ENCODE measurements at regions not wholly inside any gene's neighbourhood (a gene's known extent, or its start where the extent isn't known, plus 50 kb on each side); places are given as distances from the start of the nearest gene placed in this dataset.
A peak's percentile ranks its signal among the peaks of the same experiment; 100 is the strongest.
"Not testable (repeated sequence)": the region's sequence is repeated elsewhere in the genome, so short reads cannot be mapped to it uniquely, and the experiment has no call there.

DNA sequence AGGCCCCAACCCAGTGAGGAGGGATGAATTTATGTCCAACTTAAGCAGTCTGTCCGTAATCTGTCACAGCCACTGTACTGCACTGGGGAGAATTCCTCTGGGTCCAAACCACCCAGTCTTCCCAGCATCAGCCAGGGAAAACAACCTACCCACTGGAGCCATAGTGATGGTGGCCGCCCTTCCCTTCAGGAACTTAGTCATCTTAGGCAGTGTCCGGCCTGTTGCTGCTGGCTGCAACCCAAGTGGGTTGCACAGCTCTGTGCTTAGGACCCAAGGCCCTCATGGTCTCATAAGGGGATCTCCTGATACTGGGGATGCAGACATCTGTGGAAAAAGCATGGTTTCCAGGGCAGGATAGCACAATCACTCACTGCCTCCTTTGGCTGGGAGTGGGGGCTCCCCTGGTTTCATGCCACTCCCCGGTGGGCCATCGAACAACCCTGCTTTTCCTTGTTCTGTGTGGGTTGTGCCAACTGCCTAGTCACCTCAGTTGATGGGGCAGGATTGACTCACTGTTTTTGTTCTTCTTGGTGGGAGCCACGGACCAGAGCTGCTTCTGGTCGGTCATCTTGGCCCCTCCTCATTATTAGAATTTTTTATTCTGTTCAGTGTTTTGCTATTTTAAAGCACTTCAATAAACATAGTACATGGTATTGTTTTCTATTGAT lies 591.9 kb downstream of the DOK5 start:
- DNase-seq (ENCODE audit: low spot score): no peak

DNA sequence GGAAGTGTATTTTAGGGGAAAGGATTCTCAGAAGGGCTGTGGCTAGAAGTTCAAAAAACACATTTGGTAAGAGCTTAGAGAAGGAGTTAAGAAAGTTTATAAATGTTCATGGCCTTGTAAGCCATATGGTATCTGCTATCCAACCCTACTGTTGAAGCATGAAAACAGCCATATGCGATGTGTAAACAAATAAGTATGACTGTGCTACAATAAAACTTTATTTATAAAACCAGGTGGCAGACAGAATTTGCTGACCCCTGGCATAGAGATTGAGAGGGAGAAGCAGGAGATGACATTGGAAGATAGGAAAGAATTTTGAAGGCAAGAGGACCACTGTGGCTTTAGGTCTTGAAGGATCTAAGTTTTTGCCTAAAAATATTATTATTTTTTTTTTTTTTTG lies 583.5 kb downstream of the DOK5 start:
- DNase-seq (ENCODE audit: low spot score): no peak

DNA sequence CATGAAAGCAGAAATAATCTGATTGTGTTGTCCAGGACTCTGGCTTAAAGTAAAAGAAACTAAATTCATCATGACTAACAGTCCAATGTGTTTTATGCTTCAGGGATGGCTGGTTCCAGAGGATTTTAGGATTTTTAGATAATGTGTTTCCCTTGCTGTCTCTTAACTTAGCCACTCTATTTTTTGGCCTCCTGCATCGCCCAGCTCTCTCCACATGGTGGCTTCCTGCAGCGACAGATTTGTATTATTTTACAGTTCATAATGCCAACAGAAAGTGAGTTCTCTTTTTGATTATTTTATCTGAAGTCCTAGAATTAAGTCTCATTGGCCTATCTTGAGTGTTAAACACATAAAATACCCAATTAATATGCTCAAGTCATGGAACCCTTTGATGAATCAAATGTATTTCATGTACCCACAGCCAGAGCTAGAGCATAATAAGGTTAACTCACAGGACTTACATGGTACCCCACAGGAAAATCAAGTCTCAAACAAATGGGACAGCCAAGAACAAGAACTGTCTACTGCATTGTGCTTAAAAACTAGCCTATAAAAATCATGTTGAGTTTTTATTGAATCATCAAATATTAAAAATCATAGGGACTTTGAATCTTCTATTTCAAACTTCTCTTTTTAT lies 582.5 kb downstream of the DOK5 start:
- no peak for DNase-seq (ENCODE audit: low spot score)

DNA sequence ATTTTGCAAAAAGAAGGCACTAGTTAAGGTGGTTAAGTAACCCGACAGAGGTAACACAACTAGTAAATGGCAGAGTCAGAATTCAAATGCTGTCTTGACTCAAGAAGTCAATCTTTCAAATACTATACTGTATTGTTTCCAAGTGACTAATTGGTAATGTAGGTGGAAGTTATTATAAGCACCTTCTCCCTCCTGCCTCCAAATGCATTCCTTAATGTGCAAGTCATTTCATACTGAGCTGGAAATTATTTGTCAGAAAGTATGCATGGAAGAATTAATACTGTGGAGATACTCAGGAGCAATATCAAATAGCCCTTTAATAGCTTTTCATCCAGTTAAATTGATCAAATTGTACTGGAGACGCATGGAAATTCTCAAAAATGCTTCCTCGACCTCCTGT lies 579.1 kb downstream of the DOK5 start:
- no peak for DNase-seq (ENCODE audit: low spot score)

DNA sequence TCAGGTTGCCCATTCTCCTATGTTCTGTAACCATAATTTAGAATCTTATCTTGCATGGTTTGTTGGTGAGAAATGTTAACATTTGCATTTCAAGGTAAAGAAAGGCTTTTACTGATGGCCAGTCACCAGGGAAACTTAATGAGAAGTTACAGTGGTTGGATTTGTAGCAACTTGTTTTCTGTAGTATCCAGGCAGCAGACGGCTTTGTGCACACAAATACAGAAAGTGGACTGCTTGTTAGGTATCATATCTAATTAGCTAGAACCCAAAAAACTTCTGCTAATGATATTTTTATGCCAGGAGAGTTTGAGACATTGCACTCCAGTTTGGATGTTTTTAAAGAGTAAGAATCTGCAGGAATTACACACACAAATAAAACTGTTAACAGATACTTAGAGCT lies 578.0 kb downstream of the DOK5 start:
- no peak for DNase-seq (ENCODE audit: low spot score)

DNA sequence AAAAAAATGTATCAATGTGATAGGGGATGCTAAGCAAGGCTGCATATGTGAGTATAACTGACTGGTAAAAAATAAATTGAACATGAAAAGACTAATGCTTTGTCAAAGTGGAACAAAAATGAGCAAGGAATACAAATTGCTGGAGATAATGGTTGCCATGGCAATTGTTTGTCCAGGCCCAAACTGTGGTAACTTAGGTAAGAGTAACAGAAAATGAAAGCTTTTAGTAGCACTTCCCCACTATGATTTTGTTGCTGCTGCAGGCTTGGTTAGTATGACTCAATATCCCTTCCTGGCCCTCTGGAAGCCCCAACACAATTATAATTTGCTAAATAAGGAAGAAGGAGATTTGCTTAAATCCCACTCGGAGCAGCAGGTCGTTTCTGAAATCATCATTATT lies 577.1 kb downstream of the DOK5 start:
- DNase-seq (ENCODE audit: low spot score): no peak

DNA sequence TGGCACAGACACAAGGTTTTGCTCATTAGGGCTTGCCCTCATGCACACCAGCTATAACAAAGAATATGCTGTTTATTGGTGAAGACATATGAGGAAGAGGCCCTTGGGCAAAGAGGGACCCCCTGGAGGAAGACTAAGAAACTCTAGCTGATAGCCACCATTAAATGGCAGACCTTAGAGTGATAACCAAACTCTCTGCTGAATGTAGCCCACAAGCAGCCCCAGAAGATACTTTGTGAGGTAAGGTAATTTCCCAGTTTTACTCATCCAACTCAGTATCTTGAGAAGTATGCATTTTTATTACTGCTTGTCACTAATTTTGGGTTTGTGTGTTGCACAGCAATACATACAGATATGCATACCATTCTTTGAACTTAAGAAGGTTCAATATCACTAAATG lies 563.3 kb downstream of the DOK5 start:
- DNase-seq (ENCODE audit: low spot score): no peak

DNA sequence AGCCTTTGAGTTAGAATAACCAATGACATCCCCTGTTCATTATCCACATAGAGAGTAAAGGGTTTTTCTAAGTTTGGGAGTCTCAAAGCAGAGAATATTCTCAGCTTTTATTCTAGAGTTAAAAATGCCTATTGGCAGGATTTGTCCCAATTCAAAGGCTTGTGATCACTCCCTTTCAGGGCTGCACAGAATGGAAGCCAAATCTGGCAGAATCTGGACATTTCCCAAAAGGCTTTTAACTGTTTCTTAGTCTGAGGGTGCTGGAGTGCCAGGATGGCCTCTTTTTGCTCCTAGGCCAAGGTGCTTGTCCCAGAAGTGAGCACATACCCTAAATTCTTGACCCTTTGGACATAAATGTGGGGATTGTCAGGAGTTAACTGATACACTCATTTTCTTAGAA lies 556.6 kb downstream of the DOK5 start:
- DNase-seq (ENCODE audit: low spot score): no peak

DNA sequence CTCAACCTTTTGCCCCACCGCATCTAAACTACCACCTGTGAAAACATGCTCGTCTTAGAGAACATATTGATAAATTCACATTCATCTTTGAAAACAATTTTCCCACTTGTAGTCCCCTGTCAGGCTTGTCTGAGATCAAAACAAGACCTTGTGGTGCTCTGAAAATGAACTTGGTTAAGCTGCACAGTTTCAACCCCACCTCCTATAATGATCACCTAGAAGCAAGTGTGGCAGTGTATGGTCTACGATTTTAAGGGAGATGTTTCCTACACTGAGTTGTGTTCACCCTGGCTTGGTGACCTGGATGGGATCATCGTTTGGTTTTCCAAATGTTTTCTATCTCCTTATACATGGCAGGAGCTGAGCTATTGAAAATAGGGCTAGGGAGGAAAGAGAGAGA lies 539.4 kb downstream of the DOK5 start:
- no peak for DNase-seq (ENCODE audit: low spot score)

DNA sequence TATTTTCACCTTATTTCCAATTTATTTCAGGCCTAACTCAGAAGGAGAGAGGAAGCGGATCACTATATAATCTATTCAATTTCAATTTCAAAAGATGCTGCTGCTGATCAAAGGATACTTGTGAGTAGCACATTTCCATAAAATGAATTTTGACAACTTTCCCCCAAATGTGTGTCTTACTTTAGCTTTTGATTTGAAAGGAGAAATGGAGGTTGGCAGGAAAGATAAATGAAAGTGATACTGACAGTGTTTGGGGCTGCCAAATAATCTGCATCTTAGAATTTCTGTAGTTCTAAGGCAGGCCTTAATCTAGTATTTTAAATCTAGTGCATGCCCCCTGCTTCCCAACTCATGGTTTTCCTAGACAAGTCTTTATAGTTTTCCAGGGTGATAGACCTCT lies 535.4 kb downstream of the DOK5 start:
- no peak for DNase-seq (ENCODE audit: low spot score)

DNA sequence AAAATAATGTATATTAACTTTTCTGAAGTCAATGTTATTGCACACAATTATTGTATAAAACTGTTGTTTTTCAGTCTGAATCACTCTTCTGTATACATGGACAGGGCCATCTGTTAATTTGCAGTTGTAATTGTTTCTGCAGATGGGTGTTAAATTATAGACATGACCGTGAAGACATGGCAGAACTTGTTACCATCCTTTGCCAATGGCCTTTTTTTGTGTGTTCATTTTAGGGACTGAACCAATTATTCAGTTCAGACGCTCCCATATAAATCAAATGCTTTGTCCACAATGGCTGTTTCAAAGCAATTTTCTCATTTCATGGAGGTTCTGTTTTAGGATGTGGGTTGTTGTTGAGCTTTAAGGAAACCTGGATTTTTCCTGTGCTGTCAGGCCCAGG lies 533.7 kb downstream of the DOK5 start:
- no peak for DNase-seq (ENCODE audit: low spot score)

DNA sequence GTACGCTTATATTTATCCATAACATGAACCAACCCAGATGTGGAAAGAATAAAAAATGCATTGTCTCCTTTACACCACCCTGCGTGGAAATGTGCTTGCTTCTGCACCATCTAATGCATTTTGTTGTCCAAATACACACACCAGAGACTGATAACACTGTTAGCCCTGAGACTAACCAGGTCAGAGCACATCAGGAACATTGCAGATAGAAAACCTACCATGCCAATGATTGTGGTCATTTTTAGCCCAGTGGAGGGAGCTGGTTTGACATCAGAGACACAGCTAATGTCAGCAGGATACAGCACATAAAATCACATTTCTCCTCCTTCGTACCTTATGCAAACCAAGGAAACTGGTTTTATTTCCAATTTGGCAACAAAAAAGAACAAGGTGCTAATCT lies 528.7 kb downstream of the DOK5 start:
- no peak for DNase-seq (ENCODE audit: low spot score)

DNA sequence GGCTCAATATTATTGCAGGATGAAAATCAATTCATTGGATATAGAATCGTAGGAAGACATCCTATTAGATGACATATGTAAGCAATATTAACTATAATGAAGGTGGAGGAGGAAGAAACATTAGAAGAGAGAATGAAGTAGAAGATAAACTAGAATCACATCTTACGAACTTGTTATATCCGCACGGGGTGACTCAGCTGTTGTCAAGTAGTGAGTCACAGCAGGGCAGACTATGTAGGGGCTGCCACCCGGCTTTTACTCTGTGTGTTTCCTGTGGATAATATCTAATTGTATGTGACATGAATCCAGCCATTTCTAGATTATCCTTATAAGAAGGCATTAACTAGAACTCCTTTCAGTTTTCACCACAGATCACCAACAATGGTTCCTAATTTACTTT lies 520.2 kb downstream of the DOK5 start:
- DNase-seq (ENCODE audit: low spot score): no peak

DNA sequence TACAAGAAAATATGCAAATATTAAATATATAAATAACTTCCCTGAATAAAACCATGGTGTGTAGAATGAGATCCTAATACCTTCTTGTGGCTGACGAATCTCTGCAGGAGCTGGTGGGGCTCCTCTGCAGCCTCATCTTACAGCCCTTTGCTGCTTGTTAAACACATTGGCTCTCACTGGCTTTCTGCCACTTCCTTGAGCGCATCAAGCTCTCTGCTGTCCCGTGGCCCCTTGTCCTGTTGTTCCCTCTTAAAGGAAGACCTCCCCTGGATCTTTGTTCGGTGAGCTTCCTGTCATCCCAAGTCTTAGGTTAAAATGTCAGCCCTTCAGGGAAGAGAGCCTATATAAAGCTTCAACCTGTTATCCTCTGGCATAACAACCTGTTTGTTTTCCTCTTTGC lies 519.6 kb downstream of the DOK5 start:
- DNase-seq (ENCODE audit: low spot score): no peak

DNA sequence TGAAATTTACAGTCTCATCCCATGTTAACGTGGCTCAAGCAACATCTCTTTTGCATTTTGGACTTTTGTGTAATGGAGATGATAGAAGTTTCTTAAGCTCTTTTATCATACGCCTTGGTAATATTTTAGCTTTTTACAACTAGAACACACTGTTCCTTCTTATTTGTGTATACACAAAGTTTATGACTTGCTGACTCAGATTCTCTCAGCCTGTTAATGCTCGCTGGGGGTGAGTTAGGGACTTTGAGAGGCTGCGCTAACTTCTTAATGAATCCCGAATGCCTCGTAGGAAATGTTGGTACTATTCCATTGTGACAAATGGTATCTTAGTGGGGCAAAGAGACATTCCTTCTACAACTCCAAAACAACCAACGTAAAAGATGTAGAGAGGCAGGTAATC lies 509.7 kb downstream of the DOK5 start:
- DNase-seq (ENCODE audit: low spot score): no peak

DNA sequence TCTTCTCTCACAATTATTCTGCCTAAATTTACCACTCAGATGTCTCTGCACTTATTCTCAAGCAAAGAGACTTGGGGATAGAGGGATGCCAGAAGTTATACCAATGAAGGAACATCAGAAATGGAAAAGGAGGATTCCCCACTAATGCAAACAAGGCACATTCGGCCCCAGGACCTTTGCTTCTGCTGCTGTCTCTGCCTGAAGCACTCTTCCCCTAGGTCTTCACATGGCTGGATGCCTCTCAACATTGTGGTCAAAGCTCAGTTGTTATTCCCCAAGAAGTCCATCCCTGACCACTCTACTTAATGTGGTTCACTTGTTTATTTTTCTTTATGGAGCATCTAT lies 508.7 kb downstream of the DOK5 start:
- no peak for DNase-seq (ENCODE audit: low spot score)

DNA sequence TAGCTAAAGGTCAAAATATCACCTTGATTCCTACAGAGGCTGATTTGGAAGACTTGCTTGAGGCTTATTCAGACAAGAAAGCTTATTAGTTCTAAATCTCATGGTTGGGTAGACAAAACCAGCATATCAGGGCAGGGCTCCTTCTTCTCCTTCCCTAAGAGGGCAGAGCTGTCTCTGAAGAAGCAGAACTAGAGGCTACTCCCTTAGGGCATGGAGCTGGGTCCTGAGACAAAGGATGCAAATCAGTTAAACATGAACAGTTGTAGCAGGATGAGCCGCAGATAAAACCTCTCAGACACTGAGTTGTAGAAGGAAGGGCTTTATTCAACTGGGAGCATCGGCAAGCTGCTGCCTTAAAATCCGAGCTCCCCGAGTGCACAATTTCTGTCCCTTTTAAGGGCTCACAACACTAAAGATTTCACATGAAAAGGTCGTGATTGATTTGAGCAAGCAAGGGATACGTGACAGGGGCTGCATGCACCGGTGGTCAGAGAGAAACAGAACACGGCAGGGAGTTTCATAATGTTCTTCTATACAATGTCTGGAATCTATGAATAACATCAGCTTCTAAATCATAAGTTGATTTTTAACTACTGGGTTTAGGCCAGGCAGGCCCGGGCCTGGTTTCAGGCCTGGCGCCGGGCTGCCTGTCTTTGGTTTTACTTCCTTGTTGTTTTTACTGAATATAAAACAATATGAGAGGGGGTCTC lies 508.2 kb downstream of the DOK5 start:
- not testable (repeated sequence) for DNase-seq (ENCODE audit: low spot score)

DNA sequence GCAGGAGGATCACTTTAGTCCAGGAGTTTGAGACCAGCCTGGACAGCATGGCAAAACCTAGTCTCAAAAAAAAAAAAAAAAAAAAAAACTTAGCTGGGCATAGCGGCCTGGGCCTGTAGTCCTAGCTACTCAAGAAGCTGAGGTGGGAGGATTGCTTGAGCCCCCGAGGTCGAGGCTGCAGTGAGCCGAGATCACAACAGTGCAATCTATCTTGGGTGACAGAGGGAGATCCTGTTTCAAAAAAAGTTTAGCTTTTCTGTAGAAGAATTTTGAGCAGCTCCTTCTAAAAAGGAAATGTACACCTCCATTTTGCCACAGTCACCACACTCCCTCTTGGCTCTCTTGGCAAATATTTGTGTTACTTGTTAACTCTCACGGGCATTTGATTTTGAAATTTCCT lies 505.8 kb downstream of the DOK5 start:
- no peak for DNase-seq (ENCODE audit: low spot score)

DNA sequence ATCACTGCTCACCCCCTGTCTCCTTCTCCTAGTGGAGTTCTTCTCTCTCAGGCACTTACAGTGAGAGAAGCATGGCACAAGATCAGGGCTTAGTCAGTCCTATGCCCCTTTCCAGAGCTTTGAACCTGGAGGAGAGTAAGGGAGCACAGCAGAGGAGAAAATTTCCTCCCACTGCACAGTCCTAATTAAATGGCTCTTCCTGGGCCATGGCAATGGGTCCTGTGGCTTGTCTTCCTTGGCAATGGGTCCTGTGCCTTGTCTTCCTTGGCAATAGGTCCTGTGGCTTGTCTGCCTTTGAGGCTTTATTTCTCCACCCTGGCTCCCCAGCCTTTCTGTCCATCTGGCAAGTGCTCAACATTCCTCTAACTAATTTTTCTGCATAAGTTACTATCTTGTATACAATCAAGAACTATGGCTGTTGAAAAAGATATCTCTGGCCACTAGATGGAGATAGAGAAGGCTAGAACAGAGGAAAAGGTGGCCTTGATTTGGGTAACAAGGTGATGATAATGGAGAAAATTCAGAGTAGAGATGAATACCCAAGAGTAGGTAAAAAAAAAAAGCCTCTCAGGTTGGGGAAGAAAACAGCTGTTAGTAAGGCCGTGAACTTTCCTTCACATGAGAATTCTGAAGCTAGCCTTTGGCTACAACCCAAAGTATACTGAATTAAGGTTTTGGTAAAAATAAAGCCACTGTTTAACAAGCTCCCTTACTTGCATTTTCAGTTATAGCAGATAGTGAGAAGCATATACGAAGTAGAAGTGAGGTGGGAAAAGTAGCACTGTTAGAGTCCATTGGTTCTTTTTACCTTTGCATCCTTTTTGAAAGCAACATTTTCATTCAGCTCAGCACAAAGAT lies 504.9 kb downstream of the DOK5 start:
- DNase-seq (ENCODE audit: low spot score): peak; percentile 39

DNA sequence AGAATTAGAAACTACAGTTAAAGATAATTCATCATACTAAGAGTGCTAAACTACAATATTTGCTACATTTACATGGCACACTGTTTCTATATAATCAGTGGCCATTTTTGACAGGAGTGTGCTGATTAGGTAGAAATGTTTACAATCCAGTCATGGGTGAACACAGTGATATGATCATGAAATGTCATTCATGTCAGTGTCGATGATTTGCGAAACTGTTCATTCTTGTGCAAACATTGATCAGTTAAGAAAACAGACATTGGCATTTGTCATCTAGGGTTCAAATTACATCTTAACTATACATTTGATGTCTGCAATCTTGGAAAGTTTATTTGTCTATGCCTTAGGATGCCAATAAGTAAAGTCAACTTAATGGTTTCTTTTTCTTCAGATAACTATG lies 474.9 kb downstream of the DOK5 start:
- DNase-seq (ENCODE audit: low spot score): no peak

DNA sequence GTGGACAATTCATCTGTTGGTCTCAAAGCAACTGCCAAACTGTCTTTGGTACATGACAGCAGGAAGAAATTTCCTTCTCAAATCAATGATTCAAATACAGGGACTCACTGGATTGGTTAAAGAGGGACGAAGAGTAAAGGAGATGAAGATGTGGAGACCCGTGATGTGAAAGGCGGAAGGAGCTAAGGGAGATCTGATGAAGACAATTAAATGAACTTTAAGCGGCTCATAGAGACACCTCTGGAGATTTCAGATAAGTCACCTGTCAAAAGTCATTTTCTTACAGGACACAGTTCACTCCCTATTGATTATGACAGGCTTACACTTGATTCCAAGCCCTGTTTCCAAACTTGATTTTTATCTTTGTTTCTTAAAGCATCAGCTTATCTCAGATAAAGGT lies 466.3 kb downstream of the DOK5 start:
- no peak for DNase-seq (ENCODE audit: low spot score)

DNA sequence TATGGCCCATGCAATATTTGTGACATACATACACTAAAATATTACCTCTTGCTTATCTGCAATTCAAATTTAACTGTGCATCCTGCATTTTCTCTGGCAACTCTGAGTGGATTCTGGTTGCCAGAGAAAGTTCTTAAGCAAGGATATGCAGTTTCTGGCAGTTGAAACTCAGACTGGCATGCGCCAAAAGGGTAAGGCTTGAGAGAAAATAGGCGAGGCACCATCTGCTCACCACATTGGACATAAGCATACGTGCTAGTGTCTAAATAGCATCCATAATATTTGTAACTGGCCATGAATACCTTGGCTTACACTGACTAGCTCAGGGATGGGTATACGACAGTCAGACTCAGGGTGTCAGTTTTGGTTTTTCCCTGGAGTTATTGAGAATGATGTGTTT lies 465.1 kb downstream of the DOK5 start:
- no peak for DNase-seq (ENCODE audit: low spot score)

DNA sequence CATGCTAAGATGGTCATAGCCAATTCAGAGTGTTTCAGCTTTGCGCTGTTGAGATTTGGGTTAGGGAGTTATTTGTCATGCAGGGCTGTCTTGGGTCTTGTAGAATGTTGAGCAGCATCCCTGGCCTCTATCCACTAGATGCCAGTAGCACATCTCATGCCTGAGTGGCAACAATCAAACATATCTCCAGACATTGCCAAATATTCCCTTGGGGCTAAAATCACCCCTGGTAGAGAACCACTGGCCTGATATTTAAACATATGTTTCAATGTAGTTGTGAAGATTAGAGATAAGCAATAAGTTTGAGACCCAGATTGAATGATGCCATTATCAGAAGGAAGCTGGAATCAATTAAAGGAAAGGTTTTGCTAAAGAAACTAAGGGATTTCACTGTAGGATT lies 463.3 kb downstream of the DOK5 start:
- DNase-seq (ENCODE audit: low spot score): no peak

Measured in SW480 (cell line).